ENCODE measurements at regions not wholly inside any gene's neighbourhood (a gene's known extent, or its start where the extent isn't known, plus 50 kb on each side); places are given as distances from the start of the nearest gene placed in this dataset.

DNA sequence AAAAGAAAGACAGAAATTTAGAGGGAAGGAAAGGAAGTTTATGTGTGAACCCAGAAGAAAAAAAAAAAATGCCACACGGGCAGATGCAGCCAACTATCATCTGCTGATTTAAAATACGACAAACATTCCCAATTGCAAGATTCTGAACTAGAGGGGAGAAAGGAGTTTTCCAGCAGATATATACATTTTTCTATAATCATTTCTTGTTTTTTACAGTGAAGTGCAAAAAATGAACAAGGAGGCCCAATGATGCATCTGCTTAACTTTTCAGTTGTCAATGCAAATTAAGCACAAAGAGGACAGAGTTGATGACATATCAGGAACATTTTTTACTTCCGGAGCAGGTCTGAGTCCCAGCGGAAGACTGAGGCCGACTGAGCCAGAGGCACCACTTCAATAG lies 144.7 kb downstream of the MYCN start:
- TF ChIP-seq, protein P1, sequence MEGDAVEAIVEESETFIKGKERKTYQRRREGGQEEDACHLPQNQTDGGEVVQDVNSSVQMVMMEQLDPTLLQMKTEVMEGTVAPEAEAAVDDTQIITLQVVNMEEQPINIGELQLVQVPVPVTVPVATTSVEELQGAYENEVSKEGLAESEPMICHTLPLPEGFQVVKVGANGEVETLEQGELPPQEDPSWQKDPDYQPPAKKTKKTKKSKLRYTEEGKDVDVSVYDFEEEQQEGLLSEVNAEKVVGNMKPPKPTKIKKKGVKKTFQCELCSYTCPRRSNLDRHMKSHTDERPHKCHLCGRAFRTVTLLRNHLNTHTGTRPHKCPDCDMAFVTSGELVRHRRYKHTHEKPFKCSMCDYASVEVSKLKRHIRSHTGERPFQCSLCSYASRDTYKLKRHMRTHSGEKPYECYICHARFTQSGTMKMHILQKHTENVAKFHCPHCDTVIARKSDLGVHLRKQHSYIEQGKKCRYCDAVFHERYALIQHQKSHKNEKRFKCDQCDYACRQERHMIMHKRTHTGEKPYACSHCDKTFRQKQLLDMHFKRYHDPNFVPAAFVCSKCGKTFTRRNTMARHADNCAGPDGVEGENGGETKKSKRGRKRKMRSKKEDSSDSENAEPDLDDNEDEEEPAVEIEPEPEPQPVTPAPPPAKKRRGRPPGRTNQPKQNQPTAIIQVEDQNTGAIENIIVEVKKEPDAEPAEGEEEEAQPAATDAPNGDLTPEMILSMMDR (IDR thresholded peaks at IDR 0.05; ENCODE audit: low read depth, low read length) = no peak
- H3K4me3 ChIP-seq (ENCODE audit: low read depth, low read length) = no peak overlapping the region

- TF ChIP-seq, protein P1 (IDR thresholded peaks at IDR 0.05; ENCODE audit: low read depth, low read length) = no peak
- H3K4me3 ChIP-seq (ENCODE audit: low read depth, low read length) = no peak overlapping the region
Measured at GRCh38 chr2:16084274-16084673, 143.9 kb downstream of the MYCN start.

DNA sequence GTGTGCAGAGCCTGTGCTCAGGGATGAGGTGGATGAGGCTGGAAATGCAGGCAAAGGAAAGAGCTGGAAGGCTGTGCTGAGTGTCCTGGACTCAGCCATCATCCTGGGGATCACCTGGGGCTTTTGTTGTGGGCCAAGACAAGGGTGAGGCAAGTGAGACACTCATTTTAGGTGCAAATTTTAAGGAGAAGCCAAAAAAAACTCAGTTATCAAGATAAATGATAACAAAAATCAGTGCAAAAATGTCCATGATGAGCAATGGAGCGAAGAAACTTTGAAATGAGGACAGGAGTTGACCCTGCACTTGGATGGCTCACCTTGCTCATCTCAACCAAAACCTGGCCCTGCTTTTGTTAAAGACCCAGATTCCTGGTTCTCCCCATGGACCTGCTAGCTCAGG lies 141.9 kb downstream of the MYCN start:
- TF ChIP-seq, protein P1 (IDR thresholded peaks at IDR 0.05; ENCODE audit: low read depth, low read length) = no peak

DNA sequence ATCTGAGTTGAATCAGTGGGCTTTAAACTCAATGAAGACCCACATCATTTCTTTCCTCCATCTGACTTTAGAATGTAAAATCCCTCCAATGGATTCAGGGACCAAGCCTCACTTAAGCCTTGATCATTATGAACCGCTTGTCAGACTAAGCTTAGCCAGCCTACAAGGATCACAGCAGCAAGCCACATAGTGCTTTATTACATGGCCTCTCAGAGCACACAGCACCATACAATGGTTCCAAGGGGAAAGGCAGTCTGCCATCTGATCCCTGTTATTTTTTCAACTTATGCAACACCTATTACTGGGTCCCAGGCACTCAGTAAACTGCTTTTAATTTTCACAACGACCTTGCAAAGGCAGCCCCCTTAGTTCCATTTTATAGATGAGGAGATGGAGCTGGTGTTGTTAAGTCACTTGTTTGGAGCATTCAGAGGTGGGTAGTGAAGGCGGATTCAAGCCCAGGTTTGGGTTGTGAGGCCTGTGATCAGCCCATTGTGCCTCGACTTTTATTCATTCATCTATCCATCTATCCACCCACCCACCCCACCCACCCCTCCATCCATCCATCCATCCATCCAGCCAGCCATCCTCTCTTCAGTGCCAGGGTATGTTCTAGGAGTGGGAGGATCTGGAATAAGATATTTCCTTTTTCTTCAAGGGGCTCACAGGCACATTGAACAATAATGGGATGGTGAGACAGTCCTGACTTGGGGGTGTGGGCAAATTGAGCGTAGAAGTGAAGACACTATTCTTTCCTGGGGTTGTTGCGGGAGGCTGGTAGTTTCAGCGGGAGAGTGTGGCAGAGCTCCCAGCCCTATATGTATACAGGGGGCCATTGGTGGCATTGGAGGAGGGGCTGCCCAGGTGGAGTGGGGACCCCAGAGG lies 141.2 kb downstream of the MYCN start:
- TF ChIP-seq, protein P1 (IDR thresholded peaks at IDR 0.05; ENCODE audit: low read depth, low read length) = no peak

More for the DNA sequence above, 141.9 kb downstream of the MYCN start:
- H3K4me3 ChIP-seq (ENCODE audit: low read depth, low read length) = no peak overlapping the region

DNA sequence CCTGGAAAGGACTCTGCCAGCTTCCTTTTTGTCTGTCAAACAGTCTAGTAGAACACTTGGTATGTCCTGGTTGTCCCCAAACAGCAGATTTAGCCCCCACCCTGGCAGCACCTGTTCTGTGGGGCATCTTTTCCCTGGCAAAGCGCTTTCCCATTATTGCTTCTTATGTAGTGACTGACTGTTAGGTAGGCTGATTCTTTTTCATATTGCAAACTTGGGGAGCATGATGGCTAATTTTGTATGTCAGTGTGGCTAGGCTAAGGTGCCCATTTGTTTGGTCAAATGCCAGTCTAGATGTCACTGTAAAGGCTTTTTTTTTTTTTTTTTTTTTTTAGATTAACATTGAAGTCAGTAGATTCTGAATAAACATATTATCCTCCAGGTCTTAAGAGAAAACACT lies 140.2 kb downstream of the MYCN start:
- H3K4me3 ChIP-seq (ENCODE audit: low read depth, low read length) = no peak overlapping the region
- TF ChIP-seq, protein P1 (IDR thresholded peaks at IDR 0.05; ENCODE audit: low read depth, low read length) = no peak

More for the DNA sequence above, 141.2 kb downstream of the MYCN start:
- no peak overlapping the region for H3K4me3 ChIP-seq (ENCODE audit: low read depth, low read length)

DNA sequence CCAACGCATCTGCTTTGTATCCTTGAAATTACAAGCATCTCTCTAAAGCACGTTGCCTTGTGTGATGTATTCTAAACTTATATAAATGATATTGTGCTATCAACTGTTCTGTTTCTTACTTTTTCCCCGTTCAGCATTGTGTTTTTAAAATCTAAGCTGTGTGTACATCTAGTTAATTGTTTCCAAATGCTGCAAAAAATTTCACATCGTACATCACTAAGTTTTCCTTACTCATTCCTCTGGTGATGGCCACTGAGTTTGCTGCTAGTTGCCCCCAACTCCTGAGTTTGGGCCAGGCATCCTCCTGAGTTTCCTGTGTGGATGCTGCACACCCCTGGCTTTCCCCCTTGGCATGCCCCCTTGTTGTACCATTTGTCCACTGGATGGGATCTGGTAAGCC lies 139.7 kb downstream of the MYCN start:
- TF ChIP-seq, protein P1 (IDR thresholded peaks at IDR 0.05; ENCODE audit: low read depth, low read length) = no peak
- no peak overlapping the region for H3K4me3 ChIP-seq (ENCODE audit: low read depth, low read length)

DNA sequence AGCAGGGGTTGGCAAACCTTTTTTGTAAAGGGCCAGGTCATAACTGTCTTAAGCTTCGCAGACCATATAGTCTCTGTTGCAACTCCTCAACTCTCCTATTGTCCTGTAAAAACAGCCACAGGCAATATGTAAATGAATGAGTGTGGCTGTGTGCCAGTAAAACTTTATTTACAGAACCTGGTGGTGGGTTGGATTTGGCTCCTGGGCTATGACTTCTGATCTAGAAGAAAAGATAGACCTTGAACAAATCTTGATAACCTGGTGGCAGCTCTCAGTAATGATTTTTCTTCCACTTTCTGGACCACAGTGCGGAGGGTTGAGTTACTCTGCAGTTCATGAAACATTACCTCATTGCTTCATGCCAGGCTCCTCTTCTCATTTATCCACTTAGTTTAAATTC lies 139.3 kb downstream of the MYCN start:
- TF ChIP-seq, protein P1 (IDR thresholded peaks at IDR 0.05; ENCODE audit: low read depth, low read length) = no peak
- H3K4me3 ChIP-seq (ENCODE audit: low read depth, low read length) = no peak overlapping the region
